Motor neuron (in vitro differentiated cells): ENCODE measurements at regions not wholly inside any gene's neighbourhood (a gene's known extent, or its start where the extent isn't known, plus 50 kb on each side); places are given as distances from the start of the nearest gene placed in this dataset.
"Not testable (repeated sequence)": the region's sequence is repeated elsewhere in the genome, so short reads cannot be mapped to it uniquely, and the experiment has no call there.

Source experiments
- ATAC-seq, 8 experiments: fragments of 200-7000 bp; cut with Tn5 transposase; replicated peaks in 6 of 8; 2 replicates each; pipeline ENCODE4 v1.8.0; 2021; ENCODE audit warnings: mild to moderate bottlenecking in 8 of 8, moderate library complexity in 8 of 8
- H3K27ac ChIP-seq, 2 donors: fragments of 250-450 bp; sonication (Bioruptor Pico); 2 replicates each; pipeline ENCODE4 v1.9.0; 2021; ENCODE audit warnings: antibody characterized with exemption in 2 of 2, mild to moderate bottlenecking in 2 of 2, moderate library complexity in 1 of 2
- H3K4me1 ChIP-seq, 2 donors: fragments of 250-450 bp; sonication (Bioruptor Pico); replicated peaks in 1 of 2; 2 replicates each; pipeline ENCODE4 v1.6.1; 2021; ENCODE audit warnings: antibody characterized with exemption in 2 of 2, mild to moderate bottlenecking in 2 of 2, moderate library complexity in 1 of 2
- H3K4me3 ChIP-seq, 5 donors: fragments of 250-450 bp; sonication (Bioruptor Pico); 2 replicates each; pipeline ENCODE4 v1.9.0; 2021; ENCODE audit warnings: antibody characterized with exemption in 5 of 5, mild to moderate bottlenecking in 5 of 5, moderate library complexity in 4 of 5
- WGBS, 10 experiments: fragments of 450-650 bp; shearing (Covaris generic); methylation state at CpG; one replicate each; pipeline ENCODE4 v1.0.0; 2022; 5-methylcytosine and 5-hydroxymethylcytosine counted together
- in situ Hi-C, 9 experiments: fragments of 400-800 bp; cut with MboI; loops; one replicate each; pipeline ENCODE4 v1.15.0; 2021; ENCODE audit warnings: low sequenced_read_pairs in 9 of 9, low pct_unique_long_range_greater_than_20kb in 2 of 9; ENCODE audit not compliant: unreplicated experiment in 9 of 9

DNA sequence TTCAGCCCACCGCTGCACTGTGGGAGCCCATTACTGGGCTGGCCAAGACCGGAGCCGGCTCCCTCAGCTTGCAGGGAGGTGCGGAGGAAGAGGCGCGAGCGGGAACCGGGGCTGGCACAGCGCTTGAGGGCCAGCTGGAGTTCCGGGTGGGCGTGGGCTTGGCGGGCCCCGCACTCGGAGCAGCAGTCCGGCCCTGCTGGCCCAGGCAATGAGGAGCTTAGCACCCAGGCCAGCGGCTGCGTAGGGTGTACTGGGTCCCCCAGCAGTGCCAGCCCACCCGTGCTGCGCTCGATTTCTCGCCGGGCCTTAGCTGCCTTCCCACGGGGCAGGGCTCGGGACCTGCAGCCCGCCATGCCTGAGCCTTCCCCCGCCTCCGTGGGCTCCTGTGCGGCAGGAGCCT, 307.8 kb upstream of the DUSP10 start:
- in situ Hi-C loops, H3K27ac ChIP-seq, H3K4me3 ChIP-seq, ATAC-seq: not testable (repeated sequence)
- peaks cover 13 to 23% of the 10 kb centered on the region in 2 donors for H3K4me1 ChIP-seq
- 100% methylated on average over 2 to 10 of the region's 28 CpGs; no CpG with 5 or more reads in 7 of the 10 experiments for WGBS, 10 experiments

DNA sequence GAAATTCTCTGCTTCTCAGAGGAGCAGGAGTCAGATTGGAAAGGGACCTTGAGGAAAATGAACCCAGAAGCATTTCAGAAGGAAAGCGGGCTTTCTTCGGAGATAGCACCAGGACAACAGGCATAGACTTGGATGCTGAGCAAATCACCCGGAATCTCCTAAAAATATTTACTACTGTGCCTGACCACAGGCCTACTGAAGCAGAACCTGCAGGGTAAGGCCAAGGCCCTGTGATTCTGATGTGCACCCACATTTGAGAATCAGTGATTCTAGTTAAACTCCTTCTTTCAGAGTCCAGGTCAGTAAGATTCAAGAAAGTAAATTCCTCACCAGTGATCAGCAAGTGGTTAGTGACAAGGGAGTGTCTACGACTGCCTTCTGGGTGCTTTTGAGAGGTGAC, 307.3 kb upstream of the DUSP10 start:
- in situ Hi-C loops, result no loop called here
- WGBS, 10 experiments, result 70 to 94% (median 92%) methylated on average over 2 to 3 of the region's 4 CpGs; no CpG with 5 or more reads in 5 of the 10 experiments
- H3K4me3 ChIP-seq, result no peak overlapping the region
- no peak overlapping the region for H3K27ac ChIP-seq
- H3K4me1 ChIP-seq, result peaks cover 13 to 26% of the 10 kb centered on the region in 2 donors
- no peak for ATAC-seq

DNA sequence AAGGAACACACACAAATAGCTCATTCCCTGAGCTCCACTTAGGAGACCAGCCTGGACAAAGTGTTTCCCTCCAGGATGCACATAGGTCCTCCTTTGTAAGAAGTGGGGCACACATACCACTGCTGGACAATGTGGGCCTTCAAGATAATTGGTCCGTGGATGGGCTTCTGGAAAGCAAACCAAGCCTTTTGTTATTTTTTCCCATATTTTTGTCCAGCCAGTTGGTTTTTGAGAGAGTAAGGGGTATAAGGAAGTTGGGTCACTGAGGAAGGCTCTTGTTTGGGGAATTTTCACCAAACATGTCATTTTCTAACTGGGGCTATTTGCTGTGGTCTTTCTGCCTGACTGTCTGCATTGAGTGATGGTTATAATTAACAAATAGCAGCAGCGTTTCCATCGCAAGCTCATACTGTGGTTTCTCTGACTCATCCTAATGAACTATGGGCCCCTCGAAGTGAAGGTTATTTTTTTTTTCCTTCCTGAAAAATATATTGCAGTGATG, 306.3 kb upstream of the DUSP10 start:
- WGBS, 10 experiments, result 7 to 41% (median 24%) methylated on average over 1 to 4 of the region's 4 CpGs; no CpG with 5 or more reads in 1 of the 10 experiments
- peak overlapping the region in 1 of 2 donors; percentile 43 for H3K27ac ChIP-seq
- in situ Hi-C loops, result no loop called here
- H3K4me1 ChIP-seq, result peaks cover 21 to 34% of the 10 kb centered on the region in 2 donors
- ATAC-seq, result peak in 6 of 8 experiments; percentile 10 to 93 (median 92)
- H3K4me3 ChIP-seq, result no peak overlapping the region

DNA sequence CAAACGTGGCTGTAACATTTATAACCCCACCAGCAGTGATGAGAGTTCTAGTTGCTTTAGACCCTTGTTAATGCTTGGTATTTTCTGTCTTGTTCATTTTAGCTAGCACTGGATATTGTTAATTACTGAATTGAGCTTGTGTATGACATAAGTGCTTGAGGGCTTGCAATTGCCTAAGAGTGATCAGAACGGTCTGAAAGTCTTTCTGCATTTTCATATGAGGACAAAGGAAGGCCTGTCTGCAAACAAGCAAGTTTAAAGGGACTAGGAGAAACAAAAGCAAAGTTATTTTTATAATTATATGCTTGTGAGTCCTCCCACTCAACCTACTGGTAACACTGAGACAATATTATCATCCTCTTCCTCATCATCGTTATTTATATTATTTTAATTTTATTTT, 305.5 kb upstream of the DUSP10 start:
- H3K4me3 ChIP-seq, result no peak overlapping the region
- peak in 5 of 8 experiments; percentile 5 to 55 (median 21) for ATAC-seq
- peaks cover 22 to 36% of the 10 kb centered on the region in 2 donors for H3K4me1 ChIP-seq
- in situ Hi-C loops, result no loop called here
- H3K27ac ChIP-seq, result no peak overlapping the region
- 25 to 100% (median 73%) methylated on average over 1 to 3 of the region's 3 CpGs for WGBS, 10 experiments

DNA sequence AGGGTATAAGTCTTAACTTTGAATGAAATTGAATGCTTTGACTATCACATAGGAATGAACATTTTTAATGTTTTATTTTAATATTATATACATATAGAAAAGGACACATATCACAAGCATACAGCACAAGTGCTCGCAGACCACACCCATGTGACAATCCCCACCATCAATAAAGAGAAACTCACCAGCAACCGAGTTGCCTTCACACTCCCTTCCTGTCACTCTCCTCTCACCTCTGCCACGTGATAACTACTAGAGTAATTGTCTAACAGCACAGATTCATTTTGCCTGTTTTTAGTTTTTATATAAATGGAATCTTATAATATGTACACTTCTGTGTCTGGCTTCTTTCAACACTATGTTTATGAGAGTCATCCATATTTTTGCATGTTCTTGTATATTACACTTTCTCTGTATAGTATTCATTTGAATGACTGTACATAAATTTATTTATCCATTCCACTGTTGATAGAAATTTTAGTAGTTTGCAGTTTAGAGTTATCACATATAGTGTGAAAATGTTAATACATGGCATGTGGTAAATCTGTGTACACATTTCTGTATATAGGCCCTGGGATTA, 304.9 kb upstream of the DUSP10 start:
- Histone ChIP-seq H3K4me1 (peaks cover 22 to 36% of the 10 kb centered on the region in 2 donors), H3K4me3 (no peak overlapping the region), H3K27ac (no peak overlapping the region)
- ATAC-seq, result peak in 2 of 8 experiments; percentile 19 to 60
- 0 to 100% (median 58%) methylated on average over 1 to 3 of the region's 3 CpGs for WGBS, 10 experiments
- in situ Hi-C loops, result no loop called here

DNA sequence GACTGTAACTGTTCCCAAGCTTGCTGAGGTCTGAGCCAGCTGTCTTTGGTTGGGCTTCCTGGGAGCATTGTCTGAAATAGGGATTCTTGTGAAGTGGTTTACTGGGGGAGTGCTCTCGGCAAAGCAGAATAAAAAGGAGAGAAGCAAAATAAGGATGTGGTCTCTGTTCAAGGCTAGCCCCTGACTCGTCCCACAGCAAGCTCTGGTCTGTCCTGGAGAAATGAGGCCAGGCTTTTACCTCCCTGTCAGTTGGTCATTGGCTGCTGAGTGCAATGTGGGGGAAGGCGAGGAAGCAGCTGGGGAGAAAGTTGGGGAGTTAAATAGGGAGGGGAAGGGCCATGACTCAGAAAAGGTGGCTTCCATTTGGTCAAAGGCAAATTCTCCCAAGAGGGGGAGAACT, 303.9 kb upstream of the DUSP10 start:
- H3K27ac ChIP-seq, result no peak overlapping the region
- in situ Hi-C loops, result no loop called here
- no peak overlapping the region for H3K4me3 ChIP-seq
- 80 to 100% (median 90%) methylated on average over 1 to 3 of the region's 3 CpGs; no CpG with 5 or more reads in 3 of the 10 experiments for WGBS, 10 experiments
- ATAC-seq, result no peak
- peaks cover 22 to 36% of the 10 kb centered on the region in 2 donors for H3K4me1 ChIP-seq

DNA sequence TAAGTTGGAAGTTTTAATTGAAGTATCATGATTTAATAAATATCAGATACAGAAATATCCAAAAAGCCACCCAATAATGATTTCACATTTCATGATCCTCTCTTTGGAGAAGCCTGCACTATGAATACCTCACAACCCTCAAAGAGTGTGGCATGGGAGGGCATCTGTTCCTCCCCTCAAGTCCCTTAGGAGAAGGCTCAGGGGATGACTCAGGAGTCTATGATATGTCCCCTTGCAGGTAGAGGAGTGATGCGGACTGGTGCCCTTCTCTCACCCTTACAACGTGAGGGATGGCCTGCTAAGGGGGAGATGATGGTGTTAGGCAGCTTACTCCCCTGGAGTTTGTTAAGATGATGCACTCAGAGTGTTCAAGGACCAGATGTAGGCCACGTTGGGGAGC, 303.3 kb upstream of the DUSP10 start:
- Histone ChIP-seq H3K4me1 (peaks cover 22 to 36% of the 10 kb centered on the region in 2 donors), H3K4me3 (no peak overlapping the region), H3K27ac (no peak overlapping the region)
- 60 to 100% (median 81%) methylated on average over 1 to 3 of the region's 3 CpGs; no CpG with 5 or more reads in 5 of the 10 experiments for WGBS, 10 experiments
- in situ Hi-C loops, result no loop called here
- ATAC-seq, result no peak

GRCh38 chr1:222043444-222044292, 301.8 kb upstream of the DUSP10 start:
- Histone ChIP-seq H3K27ac (peak overlapping the region in 1 of 2 donors; percentile 8), H3K4me1 (peaks cover 16 to 30% of the 10 kb centered on the region in 2 donors), H3K4me3 (no peak overlapping the region)
- peak in 6 of 8 experiments; percentile 17 to 70 (median 54) for ATAC-seq
- in situ Hi-C loops, result no loop called here
- WGBS, 10 experiments, result 10 to 90% (median 82%) methylated on average over 1 to 9 of the region's 9 CpGs

GRCh38 chr1:222042120-222042519, 300.2 kb upstream of the DUSP10 start:
- H3K27ac ChIP-seq, result no peak overlapping the region
- peaks cover 8 to 15% of the 10 kb centered on the region in 2 donors for H3K4me1 ChIP-seq
- in situ Hi-C loops, result no loop called here
- H3K4me3 ChIP-seq, result no peak overlapping the region
- WGBS, 10 experiments, result 65 to 97% (median 90%) methylated on average over 3 to 6 of the region's 6 CpGs; no CpG with 5 or more reads in 1 of the 10 experiments
- ATAC-seq, result no peak

GRCh38 chr1:222040955-222041354, 299.1 kb upstream of the DUSP10 start:
- Histone ChIP-seq H3K4me3 (no peak overlapping the region), H3K27ac (no peak overlapping the region), H3K4me1 (peaks cover 8 to 13% of the 10 kb centered on the region in 2 donors)
- no peak for ATAC-seq
- WGBS, 10 experiments, result 80 to 100% (median 96%) methylated on average over 1 to 4 of the region's 4 CpGs; no CpG with 5 or more reads in 1 of the 10 experiments
- in situ Hi-C loops, result no loop called here

DNA sequence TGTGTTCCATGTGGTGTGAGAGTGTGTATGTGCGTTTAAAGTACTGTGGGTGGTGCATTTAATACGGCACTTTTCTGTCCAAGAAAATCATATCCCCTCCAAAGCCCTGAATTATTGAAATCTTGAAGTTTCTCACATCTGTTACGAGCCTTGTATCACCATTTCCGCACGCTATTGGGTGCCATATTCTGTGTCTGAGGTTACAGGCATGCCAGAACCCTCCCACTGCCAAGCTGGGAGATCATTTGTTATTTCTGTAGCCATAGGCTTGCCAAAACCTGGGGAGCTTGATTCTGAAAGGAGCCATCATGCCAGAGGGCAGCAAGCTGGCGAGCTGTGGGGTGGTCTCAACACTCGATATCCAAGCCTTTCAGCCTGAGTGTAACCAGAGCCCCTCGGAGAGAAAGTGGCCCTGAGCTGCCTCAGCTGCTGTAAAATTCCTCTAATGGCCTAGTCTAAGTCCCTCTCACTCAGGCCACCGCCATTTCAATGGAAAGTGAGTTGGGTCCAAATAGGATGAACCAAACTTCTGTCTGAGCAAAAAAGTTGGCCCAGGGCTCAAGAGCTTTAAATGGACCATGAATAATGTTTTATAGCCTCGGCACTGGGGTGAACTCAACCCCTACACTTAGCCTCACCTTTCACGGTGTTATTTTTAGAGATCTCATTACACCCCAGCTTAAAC, 298.4 kb upstream of the DUSP10 start:
- in situ Hi-C loops, result no loop called here
- no peak overlapping the region for H3K4me3 ChIP-seq
- no peak for ATAC-seq
- H3K27ac ChIP-seq, result no peak overlapping the region
- peaks cover 8 to 13% of the 10 kb centered on the region in 2 donors for H3K4me1 ChIP-seq
- WGBS, 10 experiments, result 60 to 96% (median 86%) methylated on average over 1 to 10 of the region's 11 CpGs; no CpG with 5 or more reads in 1 of the 10 experiments

GRCh38 chr1:222038971-222039370, 297.1 kb upstream of the DUSP10 start:
- ATAC-seq, result no peak
- 54 to 100% (median 84%) methylated on average over 1 to 3 of the region's 3 CpGs for WGBS, 10 experiments
- Histone ChIP-seq H3K27ac (no peak overlapping the region), H3K4me3 (no peak overlapping the region), H3K4me1 (peaks cover 7 to 9% of the 10 kb centered on the region in 2 donors)
- in situ Hi-C loops, result no loop called here

GRCh38 chr1:222037720-222038119, 295.8 kb upstream of the DUSP10 start:
- Histone ChIP-seq H3K4me3 (no peak overlapping the region), H3K27ac (no peak overlapping the region), H3K4me1 (no peaks in the 10 kb centered on the region)
- in situ Hi-C loops, result no loop called here
- ATAC-seq, result no peak
